ENCODE measurements at regions not wholly inside any gene's neighbourhood (a gene's known extent, or its start where the extent isn't known, plus 50 kb on each side); places are given as distances from the start of the nearest gene placed in this dataset.

DNA sequence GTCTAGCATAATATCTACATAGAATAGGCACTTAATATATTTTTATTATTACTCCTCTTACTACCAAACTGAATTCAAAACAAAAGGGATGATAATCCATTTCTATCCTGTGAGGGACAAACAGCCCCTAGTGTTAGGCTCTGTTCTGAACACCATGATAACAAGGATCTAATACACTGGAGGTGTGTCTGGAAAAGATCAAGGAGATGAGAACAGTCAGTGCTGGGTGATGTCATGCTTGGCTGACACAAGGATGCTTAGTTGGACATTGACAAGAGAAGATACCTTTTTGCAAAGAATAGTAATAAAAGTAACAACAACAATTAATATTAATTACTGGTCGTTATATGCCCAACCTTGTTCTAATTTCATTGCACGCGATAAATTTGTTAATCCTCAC is 458.7 kb downstream of the EBF1 start:
- Histone ChIP-seq H3K27ac (ENCODE audit: insufficient read depth, low read length) (no peak overlapping the region), H3K4me2 (ENCODE audit: extremely low read depth, insufficient read depth, low read length) (no peak overlapping the region)
- no peak for DNase-seq (ENCODE audit: low read depth in 2 of 2)

DNA sequence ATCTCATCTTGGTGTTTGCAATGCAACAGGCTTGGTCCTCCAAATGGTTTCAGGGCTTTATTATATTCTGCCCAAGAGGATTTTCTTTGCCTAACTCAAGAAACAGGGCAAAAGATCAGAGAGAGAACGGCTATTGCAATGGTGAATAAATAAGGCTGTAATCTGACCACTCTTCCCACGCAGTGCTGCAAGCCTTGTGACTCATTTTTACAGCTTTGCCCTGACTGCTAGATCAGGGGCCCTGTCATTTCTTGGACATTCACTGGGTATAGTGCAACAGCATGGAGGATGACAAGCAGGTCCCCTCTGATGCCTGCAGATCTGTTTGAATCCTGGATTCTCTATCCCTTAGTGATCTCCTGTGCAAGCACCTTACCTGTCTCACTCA is 459.1 kb downstream of the EBF1 start:
- no peaks in the 10 kb centered on the region for H3K9me3 ChIP-seq (ENCODE audit: control insufficient read depth, insufficient read depth, low read depth, low read length)
- H3K9ac ChIP-seq (ENCODE audit: insufficient read depth, low read length) = no peak overlapping the region
- no peaks in the 10 kb centered on the region for H3K4me1 ChIP-seq (ENCODE audit: control insufficient read depth, extremely low read depth, insufficient read depth, low read length)
- H3K4me3 ChIP-seq (replicated peaks in 1 of 4; ENCODE audit: control extremely low read depth in 1 of 4, insufficient read depth in 1 of 4, low read depth in 3 of 4, low read length in 4 of 4) = no peak overlapping the region
- H3K27me3 ChIP-seq (ENCODE audit: control insufficient read depth, insufficient read depth, low read length) = no peaks in the 10 kb centered on the region
- peak; percentile 41 to 55 for DNase-seq (ENCODE audit: low read depth in 2 of 2)
- no peak overlapping the region for H2AFZ ChIP-seq (ENCODE audit: low read length)
- no peaks in the 10 kb centered on the region for H4K20me1 ChIP-seq (ENCODE audit: control insufficient read depth, extremely low read depth, insufficient read depth, low read length)
- no peak overlapping the region for H3K27ac ChIP-seq (ENCODE audit: insufficient read depth, low read length)
- no peak overlapping the region for H3K4me2 ChIP-seq (ENCODE audit: extremely low read depth, insufficient read depth, low read length)
- no peaks in the 10 kb centered on the region for H3K36me3 ChIP-seq (ENCODE audit: control insufficient read depth, insufficient read depth, low read length)
- TF ChIP-seq, protein P1, sequence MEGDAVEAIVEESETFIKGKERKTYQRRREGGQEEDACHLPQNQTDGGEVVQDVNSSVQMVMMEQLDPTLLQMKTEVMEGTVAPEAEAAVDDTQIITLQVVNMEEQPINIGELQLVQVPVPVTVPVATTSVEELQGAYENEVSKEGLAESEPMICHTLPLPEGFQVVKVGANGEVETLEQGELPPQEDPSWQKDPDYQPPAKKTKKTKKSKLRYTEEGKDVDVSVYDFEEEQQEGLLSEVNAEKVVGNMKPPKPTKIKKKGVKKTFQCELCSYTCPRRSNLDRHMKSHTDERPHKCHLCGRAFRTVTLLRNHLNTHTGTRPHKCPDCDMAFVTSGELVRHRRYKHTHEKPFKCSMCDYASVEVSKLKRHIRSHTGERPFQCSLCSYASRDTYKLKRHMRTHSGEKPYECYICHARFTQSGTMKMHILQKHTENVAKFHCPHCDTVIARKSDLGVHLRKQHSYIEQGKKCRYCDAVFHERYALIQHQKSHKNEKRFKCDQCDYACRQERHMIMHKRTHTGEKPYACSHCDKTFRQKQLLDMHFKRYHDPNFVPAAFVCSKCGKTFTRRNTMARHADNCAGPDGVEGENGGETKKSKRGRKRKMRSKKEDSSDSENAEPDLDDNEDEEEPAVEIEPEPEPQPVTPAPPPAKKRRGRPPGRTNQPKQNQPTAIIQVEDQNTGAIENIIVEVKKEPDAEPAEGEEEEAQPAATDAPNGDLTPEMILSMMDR (conservative IDR thresholded peaks at IDR 0.05 in 1 of 2, IDR thresholded peaks at IDR 0.05 in 1 of 2; ENCODE audit: low read depth in 1 of 2, low read length in 2 of 2) = no peak
- TF ChIP-seq EZH2 (IDR thresholded peaks at IDR 0.05; ENCODE audit: low read length, missing control alignments) = no peak
- H3K79me2 ChIP-seq (ENCODE audit: control insufficient read depth, insufficient read depth, low read length) = no peaks in the 10 kb centered on the region

More for the DNA sequence above, 458.7 kb downstream of the EBF1 start:
- Histone ChIP-seq H3K79me2 (ENCODE audit: control insufficient read depth, insufficient read depth, low read length) (no peaks in the 10 kb centered on the region), H4K20me1 (ENCODE audit: control insufficient read depth, extremely low read depth, insufficient read depth, low read length) (no peaks in the 10 kb centered on the region), H2AFZ (ENCODE audit: low read length) (no peak overlapping the region), H3K36me3 (ENCODE audit: control insufficient read depth, insufficient read depth, low read length) (no peaks in the 10 kb centered on the region), H3K9ac (ENCODE audit: insufficient read depth, low read length) (no peak overlapping the region), H3K27me3 (ENCODE audit: control insufficient read depth, insufficient read depth, low read length) (no peaks in the 10 kb centered on the region), H3K9me3 (ENCODE audit: control insufficient read depth, insufficient read depth, low read depth, low read length) (no peaks in the 10 kb centered on the region), H3K4me3 (replicated peaks in 1 of 4; ENCODE audit: control extremely low read depth in 1 of 4, insufficient read depth in 1 of 4, low read depth in 3 of 4, low read length in 4 of 4) (no peak overlapping the region), H3K4me1 (ENCODE audit: control insufficient read depth, extremely low read depth, insufficient read depth, low read length) (no peaks in the 10 kb centered on the region)
- no peak for TF ChIP-seq EZH2 (IDR thresholded peaks at IDR 0.05; ENCODE audit: low read length, missing control alignments)
- TF ChIP-seq, protein P1 (conservative IDR thresholded peaks at IDR 0.05 in 1 of 2, IDR thresholded peaks at IDR 0.05 in 1 of 2; ENCODE audit: low read depth in 1 of 2, low read length in 2 of 2) = no peak

DNA sequence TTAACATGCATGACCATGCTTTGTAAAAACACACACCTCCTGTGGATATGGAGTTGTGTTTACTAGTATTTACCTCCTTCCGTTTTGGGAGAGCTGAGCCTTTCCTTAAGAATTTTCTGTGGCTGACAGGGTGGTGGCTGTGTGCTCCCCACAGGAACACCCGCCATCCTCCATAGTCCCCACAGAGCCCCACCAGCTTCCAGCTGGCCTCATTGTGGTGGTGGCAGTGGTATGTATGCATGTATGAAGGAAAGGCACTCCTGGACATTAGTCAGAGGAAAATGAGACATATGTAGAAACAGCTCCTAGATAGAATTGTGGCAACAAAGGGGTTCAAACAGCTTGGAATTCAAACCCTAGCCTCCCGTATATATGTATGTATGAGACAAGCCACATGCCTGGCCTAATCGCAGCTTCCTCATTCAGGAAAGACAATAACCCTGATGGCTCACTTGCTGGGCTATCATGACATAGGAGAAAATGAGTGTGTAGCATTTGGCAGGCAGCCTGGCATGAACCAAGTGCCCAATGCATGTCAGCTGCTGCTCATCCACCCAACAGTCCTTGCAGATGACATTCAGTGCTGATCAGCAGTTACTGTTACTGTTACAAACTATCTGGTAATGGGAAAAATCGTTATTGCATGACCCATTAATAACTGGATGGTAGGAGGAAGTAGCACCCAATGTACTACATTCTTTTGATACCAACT is 459.7 kb downstream of the EBF1 start:
- Histone ChIP-seq H3K9ac (ENCODE audit: insufficient read depth, low read length) (no peak overlapping the region), H3K4me2 (ENCODE audit: extremely low read depth, insufficient read depth, low read length) (no peak overlapping the region), H3K27me3 (ENCODE audit: control insufficient read depth, insufficient read depth, low read length) (no peaks in the 10 kb centered on the region), H3K27ac (ENCODE audit: insufficient read depth, low read length) (no peak overlapping the region), H3K4me3 (replicated peaks in 1 of 4; ENCODE audit: control extremely low read depth in 1 of 4, insufficient read depth in 1 of 4, low read depth in 3 of 4, low read length in 4 of 4) (no peak overlapping the region), H4K20me1 (ENCODE audit: control insufficient read depth, extremely low read depth, insufficient read depth, low read length) (no peaks in the 10 kb centered on the region), H3K4me1 (ENCODE audit: control insufficient read depth, extremely low read depth, insufficient read depth, low read length) (no peaks in the 10 kb centered on the region), H3K79me2 (ENCODE audit: control insufficient read depth, insufficient read depth, low read length) (no peaks in the 10 kb centered on the region), H2AFZ (ENCODE audit: low read length) (no peak overlapping the region), H3K9me3 (ENCODE audit: control insufficient read depth, insufficient read depth, low read depth, low read length) (no peaks in the 10 kb centered on the region), H3K36me3 (ENCODE audit: control insufficient read depth, insufficient read depth, low read length) (no peaks in the 10 kb centered on the region)
- TF ChIP-seq EZH2 (IDR thresholded peaks at IDR 0.05; ENCODE audit: low read length, missing control alignments) = no peak
- TF ChIP-seq, protein P1 (conservative IDR thresholded peaks at IDR 0.05 in 1 of 2, IDR thresholded peaks at IDR 0.05 in 1 of 2; ENCODE audit: low read depth in 1 of 2, low read length in 2 of 2) = no peak
- DNase-seq (ENCODE audit: low read depth in 2 of 2) = peak; percentile 10 to 25
